ENCODE measurements at regions not wholly inside any gene's neighbourhood (a gene's known extent, or its start where the extent isn't known, plus 50 kb on each side); places are given as distances from the start of the nearest gene placed in this dataset.

- no peak for DNase-seq (ENCODE audit: low read depth)
Measured at GRCh38 chr17:73954951-73955350, 248.5 kb upstream of the RPL38 start.

GRCh38 chr17:73955616-73956015 lies 247.9 kb upstream of the RPL38 start:
- no peak for DNase-seq (ENCODE audit: low read depth)

GRCh38 chr17:73956169-73956568 lies 247.3 kb upstream of the RPL38 start:
- no peak for DNase-seq (ENCODE audit: low read depth)

GRCh38 chr17:73956595-73957465 lies 246.6 kb upstream of the RPL38 start:
- peak; percentile 22 for DNase-seq (ENCODE audit: low read depth)

GRCh38 chr17:73957564-73957963 lies 245.9 kb upstream of the RPL38 start:
- DNase-seq (ENCODE audit: low read depth) = no peak

GRCh38 chr17:73958453-73958852 lies 245.0 kb upstream of the RPL38 start:
- DNase-seq (ENCODE audit: low read depth) = no peak

- no peak for DNase-seq (ENCODE audit: low read depth)
Measured at GRCh38 chr17:73960469-73960868, 243.0 kb upstream of the RPL38 start.

GRCh38 chr17:73962308-73962707 lies 241.2 kb upstream of the RPL38 start:
- DNase-seq (ENCODE audit: low read depth) = no peak

- no peak for DNase-seq (ENCODE audit: low read depth)
Measured at GRCh38 chr17:73968680-73969079, 234.8 kb upstream of the RPL38 start.

- DNase-seq (ENCODE audit: low read depth) = no peak
Measured at GRCh38 chr17:73969956-73970355, 233.5 kb upstream of the RPL38 start.

GRCh38 chr17:73971127-73971526 lies 232.4 kb upstream of the RPL38 start:
- DNase-seq (ENCODE audit: low read depth) = no peak

- DNase-seq (ENCODE audit: low read depth) = no peak
Measured at GRCh38 chr17:73972056-73972455, 231.4 kb upstream of the RPL38 start.

GRCh38 chr17:73972901-73973300 lies 230.6 kb upstream of the RPL38 start:
- no peak for DNase-seq (ENCODE audit: low read depth)

GRCh38 chr17:73973586-73974409 lies 229.7 kb upstream of the RPL38 start:
- DNase-seq (ENCODE audit: low read depth) = no peak

GRCh38 chr17:73974536-73974935 lies 228.9 kb upstream of the RPL38 start:
- no peak for DNase-seq (ENCODE audit: low read depth)

- DNase-seq (ENCODE audit: low read depth) = no peak
Measured at GRCh38 chr17:73976147-73976546, 227.3 kb upstream of the RPL38 start.

GRCh38 chr17:73976676-73977521 lies 226.6 kb upstream of the RPL38 start:
- no peak for DNase-seq (ENCODE audit: low read depth)

GRCh38 chr17:73980517-73980916 lies 223.0 kb upstream of the RPL38 start:
- DNase-seq (ENCODE audit: low read depth) = no peak

GRCh38 chr17:73982871-73983270 lies 220.6 kb upstream of the RPL38 start:
- DNase-seq (ENCODE audit: low read depth) = no peak

- no peak for DNase-seq (ENCODE audit: low read depth)
Measured at GRCh38 chr17:73983621-73984400, 219.7 kb upstream of the RPL38 start.

- no peak for DNase-seq (ENCODE audit: low read depth)
Measured at GRCh38 chr17:73984941-73985340, 218.5 kb upstream of the RPL38 start.
